ENCODE measurements at regions not wholly inside any gene's neighbourhood (a gene's known extent, or its start where the extent isn't known, plus 50 kb on each side); places are given as distances from the start of the nearest gene placed in this dataset.

DNA sequence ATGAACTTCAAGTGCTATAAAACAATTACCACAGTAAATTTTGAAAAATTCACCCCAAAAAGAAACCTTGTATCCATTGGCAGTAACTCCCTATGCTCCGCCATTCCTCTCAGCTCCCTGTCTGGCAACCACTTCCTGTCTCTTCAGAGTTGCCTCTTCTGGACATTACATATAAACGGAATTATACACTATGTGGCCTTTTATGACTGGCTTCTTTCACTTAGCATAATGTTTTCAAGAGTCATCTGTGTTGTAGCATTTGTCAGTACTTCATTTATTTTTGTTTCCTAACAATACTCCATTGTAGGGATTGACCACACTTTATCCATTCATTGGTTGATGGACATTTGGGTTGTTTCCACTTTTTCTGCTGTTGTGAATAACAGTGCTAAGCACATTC, 50.1 kb downstream of the CEP43 start:
- H3K4me3 ChIP-seq (ENCODE audit: low read length) = no peak overlapping the region
- H3K27ac Mint-ChIP-seq = peak overlapping the region in 1 of 8 donors; percentile 70
- CTCF ChIA-PET = no interaction called here
- H3K27ac ChIP-seq (ENCODE audit: low read depth, low read length) = no peak overlapping the region
- H3K9me3 Mint-ChIP-seq = no peaks in the 10 kb centered on the region
- peaks cover 0 to 4% (median 0%) of the 10 kb centered on the region in 3 donors for H3K36me3 Mint-ChIP-seq
- peaks cover 17% of the 10 kb centered on the region for H3K4me1 ChIP-seq (ENCODE audit: insufficient read depth, low read length)
- no peaks in the 10 kb centered on the region for H3K36me3 ChIP-seq (ENCODE audit: insufficient read depth, low read length)
- no peaks in the 10 kb centered on the region for H3K27me3 ChIP-seq (ENCODE audit: insufficient read depth, low read length, poor library complexity, severe bottlenecking)
- H3K4me1 Mint-ChIP-seq = peaks cover 28 to 42% (median 31%) of the 10 kb centered on the region in 3 donors
- no peak for DNase-seq
- peak overlapping the region in 1 of 7 donors; percentile 11 for H3K4me3 Mint-ChIP-seq
- H3K27me3 Mint-ChIP-seq = no peaks in the 10 kb centered on the region
- POLR2A ChIA-PET = no interaction called here
- no peaks in the 10 kb centered on the region for H3K9me3 ChIP-seq (ENCODE audit: low read length)

DNA sequence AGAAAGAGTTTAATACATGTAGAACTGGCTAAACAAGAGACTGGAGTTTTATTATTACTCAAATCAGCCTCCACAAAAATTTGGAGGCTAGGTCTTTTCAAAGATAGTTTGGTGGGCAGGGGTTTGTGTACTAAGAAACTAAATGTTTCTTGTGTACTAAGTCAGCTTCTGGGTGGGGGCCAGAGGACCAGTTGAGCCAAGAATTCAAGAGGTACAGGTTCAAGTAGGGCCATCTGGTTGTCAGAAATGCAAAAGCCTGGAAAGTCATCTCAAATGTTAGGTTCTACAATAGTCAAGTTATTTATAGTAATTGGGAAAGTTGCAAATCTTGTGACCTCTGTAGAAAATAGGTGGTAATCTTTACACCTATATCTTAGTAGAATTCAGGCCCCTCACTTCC, 51.7 kb downstream of the CEP43 start:
- Mint-ChIP-seq H3K4me3 (no peak overlapping the region), H3K4me1 (peaks cover 40 to 52% (median 42%) of the 10 kb centered on the region in 3 donors), H3K27me3 (no peaks in the 10 kb centered on the region), H3K9me3 (no peaks in the 10 kb centered on the region), H3K36me3 (peaks cover 0 to 1% (median 0%) of the 10 kb centered on the region in 3 donors), H3K27ac (no peak overlapping the region)
- Histone ChIP-seq H3K9me3 (ENCODE audit: low read length) (no peaks in the 10 kb centered on the region), H3K27me3 (ENCODE audit: insufficient read depth, low read length, poor library complexity, severe bottlenecking) (no peaks in the 10 kb centered on the region), H3K4me1 (ENCODE audit: insufficient read depth, low read length) (peaks cover 27% of the 10 kb centered on the region), H3K27ac (ENCODE audit: low read depth, low read length) (no peak overlapping the region), H3K4me3 (ENCODE audit: low read length) (no peak overlapping the region), H3K36me3 (ENCODE audit: insufficient read depth, low read length) (no peaks in the 10 kb centered on the region)
- ChIA-PET POLR2A (interaction anchor here (0.8 kb wide), 1 partner anchor 30 kb away, joined by 7 read pairs; no protein-coding TSS in a partner anchor), CTCF (no interaction called here)
- DNase-seq = no peak

DNA sequence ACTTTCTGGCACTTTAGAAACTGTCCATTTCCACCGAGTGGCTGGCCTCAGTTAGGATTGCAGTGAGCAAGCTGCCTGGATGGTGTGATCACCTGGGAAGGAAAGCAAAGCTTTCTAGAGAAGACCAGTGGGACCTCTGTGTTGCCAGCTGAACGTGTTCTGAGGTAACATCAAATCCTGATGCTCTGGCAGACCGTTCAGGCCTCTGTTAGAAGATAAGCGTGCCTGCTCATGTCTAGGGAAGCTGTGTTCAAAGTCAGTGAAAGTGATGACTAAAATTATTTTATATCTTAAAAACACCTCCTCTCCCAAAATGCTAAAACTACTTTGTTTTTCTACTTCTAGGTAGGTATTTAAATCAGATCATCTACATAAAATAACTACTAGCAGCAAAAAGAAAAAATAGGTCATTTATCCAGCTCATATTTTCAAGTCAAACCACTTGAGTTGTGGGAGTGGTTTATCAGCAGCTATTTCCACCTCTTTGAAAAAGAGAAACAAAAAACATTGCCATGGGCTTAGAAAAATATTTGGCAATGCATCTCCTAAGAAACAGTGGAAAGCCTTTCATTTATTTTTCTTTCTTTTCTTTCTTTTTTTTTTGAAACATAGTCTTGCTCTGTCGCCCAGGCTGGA, 54.8 kb downstream of the CEP43 start:
- Mint-ChIP-seq H3K4me1 (peaks cover 35 to 48% (median 36%) of the 10 kb centered on the region in 3 donors), H3K4me3 (peak overlapping the region in 3 of 7 donors; percentile 6 to 38 (median 20)), H3K36me3 (peaks cover 0 to 6% (median 3%) of the 10 kb centered on the region in 3 donors), H3K9me3 (no peaks in the 10 kb centered on the region), H3K27me3 (no peaks in the 10 kb centered on the region), H3K27ac (peak overlapping the region; percentile 48 to 94 (median 84))
- no peak for DNase-seq
- CTCF ChIA-PET = interaction anchor here (1.4 kb wide), 1 partner anchor 87 kb away, joined by 5 read pairs; no protein-coding TSS in a partner anchor
- Histone ChIP-seq H3K27me3 (ENCODE audit: insufficient read depth, low read length, poor library complexity, severe bottlenecking) (no peaks in the 10 kb centered on the region), H3K36me3 (ENCODE audit: insufficient read depth, low read length) (no peaks in the 10 kb centered on the region), H3K4me1 (ENCODE audit: insufficient read depth, low read length) (peaks cover 27% of the 10 kb centered on the region), H3K9me3 (ENCODE audit: low read length) (no peaks in the 10 kb centered on the region), H3K27ac (ENCODE audit: low read depth, low read length) (no peak overlapping the region), H3K4me3 (ENCODE audit: low read length) (no peak overlapping the region)
- POLR2A ChIA-PET = no interaction called here

DNA sequence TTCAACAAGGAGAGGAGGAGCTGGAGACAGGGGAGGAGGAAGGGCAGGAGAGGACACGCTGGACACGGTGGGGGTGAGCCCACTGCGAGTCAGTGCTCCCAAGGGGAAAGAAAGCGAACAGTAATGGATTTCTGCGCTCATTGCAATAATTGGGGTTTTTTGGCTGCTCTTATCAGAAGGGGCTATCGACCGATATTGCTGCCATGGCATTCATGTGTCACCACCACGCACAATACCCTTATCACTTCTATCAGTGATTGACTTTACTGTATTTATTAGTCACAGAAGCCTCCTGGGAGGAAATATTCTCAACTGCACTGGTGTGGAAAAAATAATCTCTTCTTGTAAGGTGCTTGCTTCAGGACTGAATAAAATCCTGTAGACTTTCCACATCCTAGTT, 55.8 kb downstream of the CEP43 start:
- Histone ChIP-seq H3K4me1 (ENCODE audit: insufficient read depth, low read length) (peaks cover 27% of the 10 kb centered on the region), H3K36me3 (ENCODE audit: insufficient read depth, low read length) (no peaks in the 10 kb centered on the region), H3K9me3 (ENCODE audit: low read length) (no peaks in the 10 kb centered on the region), H3K27ac (ENCODE audit: low read depth, low read length) (no peak overlapping the region), H3K4me3 (ENCODE audit: low read length) (no peak overlapping the region), H3K27me3 (ENCODE audit: insufficient read depth, low read length, poor library complexity, severe bottlenecking) (no peaks in the 10 kb centered on the region)
- Mint-ChIP-seq H3K9me3 (no peaks in the 10 kb centered on the region), H3K4me1 (peaks cover 34 to 45% (median 35%) of the 10 kb centered on the region in 3 donors), H3K27ac (peak overlapping the region in 7 of 8 donors; percentile 37 to 94 (median 66)), H3K36me3 (peaks cover 0 to 6% (median 3%) of the 10 kb centered on the region in 3 donors), H3K4me3 (peak overlapping the region in 4 of 7 donors; percentile 0 to 41 (median 20)), H3K27me3 (peaks cover 0 to 6% of the 10 kb centered on the region in 2 donors)
- CTCF ChIA-PET = interaction anchor here (2.2 kb wide), 1 partner anchor 10 kb away, joined by 6 read pairs; no protein-coding TSS in a partner anchor
- DNase-seq = peak in 1 of 5 donors; percentile 24
- POLR2A ChIA-PET = no interaction called here

DNA sequence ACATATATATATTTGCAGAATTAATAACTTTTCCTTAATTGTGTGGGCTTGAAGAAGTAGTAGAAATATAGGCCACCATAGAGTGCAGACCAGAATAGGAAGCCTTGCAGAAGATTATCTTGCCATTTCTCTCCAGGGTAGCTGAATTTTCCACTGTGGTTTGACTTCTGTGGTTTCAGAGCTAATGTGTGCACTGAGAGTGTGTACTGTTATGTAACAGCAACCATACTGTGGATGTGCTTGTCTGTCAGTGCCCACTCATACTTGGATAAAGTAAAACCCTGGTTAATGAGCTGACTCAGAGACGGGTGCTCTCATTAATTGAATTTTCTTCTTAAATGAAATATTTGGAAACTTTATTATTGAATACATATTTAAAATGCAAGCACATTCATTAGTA, 57.2 kb downstream of the CEP43 start:
- Histone ChIP-seq H3K27me3 (ENCODE audit: insufficient read depth, low read length, poor library complexity, severe bottlenecking) (no peaks in the 10 kb centered on the region), H3K9me3 (ENCODE audit: low read length) (no peaks in the 10 kb centered on the region), H3K4me1 (ENCODE audit: insufficient read depth, low read length) (peaks cover 27% of the 10 kb centered on the region), H3K4me3 (ENCODE audit: low read length) (no peak overlapping the region), H3K36me3 (ENCODE audit: insufficient read depth, low read length) (no peaks in the 10 kb centered on the region), H3K27ac (ENCODE audit: low read depth, low read length) (no peak overlapping the region)
- H3K36me3 Mint-ChIP-seq = peaks cover 0 to 6% (median 3%) of the 10 kb centered on the region in 3 donors
- CTCF ChIA-PET = interaction anchor here (1.3 to 2.2 kb wide), 2 partner anchors 9 kb away, joined by 6 to 7 read pairs; no protein-coding TSS in a partner anchor
- DNase-seq = peak in 3 of 5 donors; percentile 19 to 57 (median 56)
- H3K9me3 Mint-ChIP-seq = no peaks in the 10 kb centered on the region
- POLR2A ChIA-PET = interaction anchor here (1.1 kb wide), 2 partner anchors 9 to 37 kb away, joined by 3 to 6 read pairs; no protein-coding TSS in a partner anchor
- peak overlapping the region in 5 of 7 donors; percentile 7 to 59 (median 26) for H3K4me3 Mint-ChIP-seq
- H3K4me1 Mint-ChIP-seq = peaks cover 34 to 45% (median 35%) of the 10 kb centered on the region in 3 donors
- peak overlapping the region in 6 of 8 donors; percentile 39 to 76 (median 67) for H3K27ac Mint-ChIP-seq
- H3K27me3 Mint-ChIP-seq = peaks cover 0 to 6% of the 10 kb centered on the region in 2 donors

DNA sequence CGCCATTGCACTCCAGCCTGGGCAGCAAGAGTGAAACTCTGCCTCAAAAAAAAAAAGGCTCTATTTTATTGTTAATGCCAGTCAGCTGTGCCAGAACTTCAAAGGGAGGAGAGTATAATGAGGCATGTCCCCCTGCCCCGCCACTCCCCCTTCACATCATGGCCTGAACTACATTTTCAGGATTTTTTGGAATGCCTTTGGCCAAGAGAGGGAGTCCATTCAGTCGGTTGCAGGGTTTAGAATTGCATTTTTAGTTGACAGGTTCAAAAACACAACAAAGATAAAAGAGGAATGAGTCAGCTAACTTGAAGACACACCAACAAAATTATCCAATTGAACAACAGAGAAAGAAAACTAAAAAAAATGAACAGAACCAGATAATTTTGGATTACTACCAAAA, 59.1 kb downstream of the CEP43 start:
- H3K9me3 ChIP-seq (ENCODE audit: low read length) = no peaks in the 10 kb centered on the region
- H3K4me3 ChIP-seq (ENCODE audit: low read length) = no peak overlapping the region
- H3K36me3 ChIP-seq (ENCODE audit: insufficient read depth, low read length) = no peaks in the 10 kb centered on the region
- no peak for DNase-seq
- H3K27me3 ChIP-seq (ENCODE audit: insufficient read depth, low read length, poor library complexity, severe bottlenecking) = no peaks in the 10 kb centered on the region
- H3K4me1 ChIP-seq (ENCODE audit: insufficient read depth, low read length) = peaks cover 27% of the 10 kb centered on the region
- ChIA-PET CTCF (no interaction called here), POLR2A (no interaction called here)
- Mint-ChIP-seq H3K27me3 (peaks cover 0 to 9% of the 10 kb centered on the region in 2 donors), H3K4me1 (peaks cover 34 to 42% (median 35%) of the 10 kb centered on the region in 3 donors), H3K27ac (no peak overlapping the region), H3K9me3 (no peaks in the 10 kb centered on the region), H3K36me3 (peaks cover 0 to 6% (median 3%) of the 10 kb centered on the region in 3 donors), H3K4me3 (no peak overlapping the region)
- no peak overlapping the region for H3K27ac ChIP-seq (ENCODE audit: low read depth, low read length)

Measured in CD8-positive, alpha-beta memory T cell (primary cell).